ENCODE measurements at regions not wholly inside any gene's neighbourhood (a gene's known extent, or its start where the extent isn't known, plus 50 kb on each side); places are given as distances from the start of the nearest gene placed in this dataset.
"Not testable (repeated sequence)": the region's sequence is repeated elsewhere in the genome, so short reads cannot be mapped to it uniquely, and the experiment has no call there.

DNA sequence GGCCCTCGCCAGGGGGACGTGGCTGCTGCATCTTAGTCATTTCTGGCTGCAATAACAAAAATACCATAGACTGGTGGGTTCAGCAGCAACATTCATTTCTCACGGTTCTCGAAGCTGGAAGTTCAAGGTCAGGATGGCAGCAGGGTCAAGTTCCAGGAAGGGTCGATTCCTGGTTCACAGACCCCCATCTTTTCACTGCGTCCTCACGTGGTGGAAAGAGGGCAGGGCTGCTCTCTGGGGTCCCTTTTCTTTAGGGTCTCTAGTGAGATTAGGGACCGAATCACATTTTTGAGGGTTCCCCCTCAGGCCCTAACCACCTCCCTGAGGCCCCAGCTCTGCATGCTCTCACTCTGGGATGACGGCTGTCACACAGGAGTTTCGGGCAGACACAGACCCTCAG lies 187.5 kb downstream of the TMEM121 start:
- TF ChIP-seq, protein P1, sequence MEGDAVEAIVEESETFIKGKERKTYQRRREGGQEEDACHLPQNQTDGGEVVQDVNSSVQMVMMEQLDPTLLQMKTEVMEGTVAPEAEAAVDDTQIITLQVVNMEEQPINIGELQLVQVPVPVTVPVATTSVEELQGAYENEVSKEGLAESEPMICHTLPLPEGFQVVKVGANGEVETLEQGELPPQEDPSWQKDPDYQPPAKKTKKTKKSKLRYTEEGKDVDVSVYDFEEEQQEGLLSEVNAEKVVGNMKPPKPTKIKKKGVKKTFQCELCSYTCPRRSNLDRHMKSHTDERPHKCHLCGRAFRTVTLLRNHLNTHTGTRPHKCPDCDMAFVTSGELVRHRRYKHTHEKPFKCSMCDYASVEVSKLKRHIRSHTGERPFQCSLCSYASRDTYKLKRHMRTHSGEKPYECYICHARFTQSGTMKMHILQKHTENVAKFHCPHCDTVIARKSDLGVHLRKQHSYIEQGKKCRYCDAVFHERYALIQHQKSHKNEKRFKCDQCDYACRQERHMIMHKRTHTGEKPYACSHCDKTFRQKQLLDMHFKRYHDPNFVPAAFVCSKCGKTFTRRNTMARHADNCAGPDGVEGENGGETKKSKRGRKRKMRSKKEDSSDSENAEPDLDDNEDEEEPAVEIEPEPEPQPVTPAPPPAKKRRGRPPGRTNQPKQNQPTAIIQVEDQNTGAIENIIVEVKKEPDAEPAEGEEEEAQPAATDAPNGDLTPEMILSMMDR (IDR thresholded peaks at IDR 0.05), result not testable (repeated sequence)
- TF ChIP-seq POLR2A (IDR thresholded peaks at IDR 0.05), result not testable (repeated sequence)

Measured in testis (tissue), 2 donors.